H9 (cell line): ENCODE measurements at regions not wholly inside any gene's neighbourhood (a gene's known extent, or its start where the extent isn't known, plus 50 kb on each side); places are given as distances from the start of the nearest gene placed in this dataset.

ENCODE experiments used
- DNase-seq: peaks from one replicate; pipeline ENCODE4 v3.0.0-alpha.2; 2017
- H2AFZ ChIP-seq: one replicate; pipeline ENCODE4 v1.6.1; 2013; ENCODE audit warnings: mild to moderate bottlenecking, low read length, control low read depth, moderate library complexity
- H2AK5ac ChIP-seq: 2 replicates; pipeline ENCODE4 v1.6.1; 2013; ENCODE audit warnings: low read length, control low read depth, mixed read lengths; ENCODE audit not compliant: insufficient read length
- H2BK120ac ChIP-seq: one replicate; pipeline ENCODE4 v1.6.1; 2013; ENCODE audit warnings: low read depth, mild to moderate bottlenecking, low read length, control low read depth, inconsistent platforms; ENCODE audit not compliant: poor library complexity, severe bottlenecking
- H2BK12ac ChIP-seq: 2 replicates; pipeline ENCODE4 v1.6.1; 2013; ENCODE audit warnings: low read length, control low read depth, mixed read lengths, low read depth; ENCODE audit not compliant: insufficient read length
- H2BK15ac ChIP-seq: 2 replicates; pipeline ENCODE4 v1.6.1; 2013; ENCODE audit warnings: low read depth, low read length, control low read depth
- H2BK20ac ChIP-seq: one replicate; pipeline ENCODE4 v1.6.1; 2013; ENCODE audit warnings: low read depth, mild to moderate bottlenecking, low read length, control low read depth, inconsistent platforms; ENCODE audit not compliant: poor library complexity, severe bottlenecking
- H2BK5ac ChIP-seq: 2 replicates; pipeline ENCODE4 v1.6.1; 2013; ENCODE audit warnings: low read length, control low read depth, mixed read lengths; ENCODE audit not compliant: insufficient read length
- H3K14ac ChIP-seq: 2 replicates; pipeline ENCODE4 v1.6.1; 2013; ENCODE audit warnings: low read length, control low read depth; ENCODE audit not compliant: insufficient read depth
- H3K18ac ChIP-seq: 2 replicates; pipeline ENCODE4 v1.6.1; 2013; ENCODE audit warnings: low read depth, mild to moderate bottlenecking, mixed read lengths, low read length, control low read depth; ENCODE audit not compliant: insufficient read length
- H3K23ac ChIP-seq: 2 replicates; pipeline ENCODE4 v1.6.1; 2013; ENCODE audit warnings: low read length, control low read depth, mixed read lengths, low read depth; ENCODE audit not compliant: insufficient read length
- H3K23me2 ChIP-seq: 2 replicates; pipeline ENCODE4 v1.6.1; 2013; ENCODE audit warnings: low read depth, mild to moderate bottlenecking, mixed read lengths, low read length, control low read depth; ENCODE audit not compliant: insufficient read length, poor library complexity, severe bottlenecking
- H3K27ac ChIP-seq: 2 replicates; pipeline ENCODE4 v1.5.1; 2013; ENCODE audit warnings: low read length, control low read depth, mixed read lengths, low read depth; ENCODE audit not compliant: insufficient read length
- H3K27me3 ChIP-seq: 2 replicates; pipeline ENCODE4 v1.6.1; 2013; ENCODE audit warnings: low read length, control low read depth, inconsistent platforms; ENCODE audit not compliant: insufficient read depth
- H3K4ac ChIP-seq: 2 replicates; pipeline ENCODE4 v1.6.1; 2013; ENCODE audit warnings: low read depth, mild to moderate bottlenecking, control low read depth, inconsistent platforms, low read length, moderate library complexity
- H3K4me1 ChIP-seq: 2 replicates; pipeline ENCODE4 v1.6.1; 2013; ENCODE audit warnings: low read length, control low read depth, inconsistent platforms; ENCODE audit not compliant: insufficient read depth
- H3K4me2 ChIP-seq: 2 replicates; pipeline ENCODE4 v1.6.1; 2013; ENCODE audit warnings: low read length, control low read depth, mixed read lengths; ENCODE audit not compliant: insufficient read length, insufficient read depth
- H3K56ac ChIP-seq: 2 replicates; pipeline ENCODE4 v1.6.1; 2013; ENCODE audit warnings: low read depth, mild to moderate bottlenecking, mixed read lengths, low read length, control low read depth; ENCODE audit not compliant: insufficient read length
- H3K79me1 ChIP-seq: 2 replicates; pipeline ENCODE4 v1.6.1; 2013; ENCODE audit warnings: low read depth, mild to moderate bottlenecking, moderate library complexity, low read length, control low read depth, inconsistent platforms; ENCODE audit not compliant: insufficient read depth, poor library complexity, severe bottlenecking
- H3K79me2 ChIP-seq: 2 replicates; pipeline ENCODE4 v1.6.1; 2013; ENCODE audit warnings: low read length, control low read depth, inconsistent platforms; ENCODE audit not compliant: insufficient read depth
- H3K9ac ChIP-seq: 2 replicates; pipeline ENCODE4 v1.6.1; 2013; ENCODE audit warnings: low read length, control low read depth, mixed read lengths; ENCODE audit not compliant: insufficient read length; ENCODE audit errors: extremely low read depth
- H3K9me3 ChIP-seq: one replicate; pipeline ENCODE4 v1.6.1; 2013; ENCODE audit warnings: low read depth, low read length, inconsistent platforms; ENCODE audit not compliant: control insufficient read depth
- H3T11ph ChIP-seq: one replicate; pipeline ENCODE4 v1.6.1; 2013; ENCODE audit warnings: mild to moderate bottlenecking, low read length, control low read depth, inconsistent platforms
- H4K20me1 ChIP-seq: one replicate; pipeline ENCODE4 v1.6.1; 2013; ENCODE audit not compliant: control insufficient read depth, insufficient read length, insufficient read depth
- H4K5ac ChIP-seq: 2 replicates; pipeline ENCODE4 v1.6.1; 2013; ENCODE audit warnings: low read depth, mild to moderate bottlenecking, mixed read lengths, low read length, control low read depth; ENCODE audit not compliant: insufficient read length
- H4K8ac ChIP-seq: replicated peaks from 2 replicates; pipeline ENCODE4 v1.6.1; 2013; ENCODE audit warnings: low read length, control low read depth, mixed read lengths, low read depth; ENCODE audit not compliant: insufficient read length
- H4K91ac ChIP-seq: 2 replicates; pipeline ENCODE4 v1.6.1; 2013; ENCODE audit warnings: low read depth, mild to moderate bottlenecking, moderate library complexity, mixed read lengths, low read length, control low read depth; ENCODE audit not compliant: insufficient read length
- H3K27ac Mint-ChIP-seq, 3 experiments: 2 replicates in 2 of 3; 3 replicates in 1 of 3; pipeline ENCODE4 v1.8.0; 2020 to 2021; ENCODE audit warnings: mixed read lengths in 3 of 3, mild to moderate bottlenecking in 1 of 3, moderate library complexity in 1 of 3
- H3K27me3 Mint-ChIP-seq: 2 replicates; pipeline ENCODE4 v1.8.0; 2021; ENCODE audit warnings: low read depth, mild to moderate bottlenecking, moderate library complexity, mixed read lengths
- H3K36me3 Mint-ChIP-seq, 3 experiments: 2 replicates in 2 of 3; 3 replicates in 1 of 3; pipeline ENCODE4 v1.8.0; 2020 to 2021; ENCODE audit warnings: low read depth in 3 of 3, mixed read lengths in 3 of 3; ENCODE audit not compliant: insufficient read depth in 1 of 3
- H3K4me1 Mint-ChIP-seq, 2 experiments: 2 replicates each; pipeline ENCODE4 v1.8.0; 2020; ENCODE audit warnings: mixed read lengths in 2 of 2
- H3K4me3 Mint-ChIP-seq, 2 experiments: 2 replicates in 1 of 2; 3 replicates in 1 of 2; pipeline ENCODE4 v1.8.0; 2020 to 2021; ENCODE audit warnings: mild to moderate bottlenecking in 2 of 2, mixed read lengths in 2 of 2, moderate library complexity in 1 of 2
- H3K9me3 Mint-ChIP-seq, 2 experiments: 2 replicates in 1 of 2; 3 replicates in 1 of 2; pipeline ENCODE4 v1.8.0; 2020; ENCODE audit warnings: mild to moderate bottlenecking in 2 of 2, mixed read lengths in 2 of 2, moderate library complexity in 1 of 2
- WGBS: extraction: QIAGEN DNeasy Blood & Tissue Kit; methylation state at CpG from one replicate; pipeline ENCODE4 v1.1.7; 2013; ENCODE audit warnings: missing lambda C conversion rate, low lambda C conversion rate, mixed read lengths; ENCODE audit not compliant: insufficient read length; ENCODE audit errors: extremely low coverage; 5-methylcytosine and 5-hydroxymethylcytosine counted together
- TF ChIP-seq, protein P1 (sequence below): fragments of 200-600 bp; sonication (generic); conservative IDR thresholded peaks from 3 replicates; pipeline ENCODE4 v1.8.0; 2021; ENCODE audit warnings: antibody characterized with exemption, mild to moderate bottlenecking

DNA sequence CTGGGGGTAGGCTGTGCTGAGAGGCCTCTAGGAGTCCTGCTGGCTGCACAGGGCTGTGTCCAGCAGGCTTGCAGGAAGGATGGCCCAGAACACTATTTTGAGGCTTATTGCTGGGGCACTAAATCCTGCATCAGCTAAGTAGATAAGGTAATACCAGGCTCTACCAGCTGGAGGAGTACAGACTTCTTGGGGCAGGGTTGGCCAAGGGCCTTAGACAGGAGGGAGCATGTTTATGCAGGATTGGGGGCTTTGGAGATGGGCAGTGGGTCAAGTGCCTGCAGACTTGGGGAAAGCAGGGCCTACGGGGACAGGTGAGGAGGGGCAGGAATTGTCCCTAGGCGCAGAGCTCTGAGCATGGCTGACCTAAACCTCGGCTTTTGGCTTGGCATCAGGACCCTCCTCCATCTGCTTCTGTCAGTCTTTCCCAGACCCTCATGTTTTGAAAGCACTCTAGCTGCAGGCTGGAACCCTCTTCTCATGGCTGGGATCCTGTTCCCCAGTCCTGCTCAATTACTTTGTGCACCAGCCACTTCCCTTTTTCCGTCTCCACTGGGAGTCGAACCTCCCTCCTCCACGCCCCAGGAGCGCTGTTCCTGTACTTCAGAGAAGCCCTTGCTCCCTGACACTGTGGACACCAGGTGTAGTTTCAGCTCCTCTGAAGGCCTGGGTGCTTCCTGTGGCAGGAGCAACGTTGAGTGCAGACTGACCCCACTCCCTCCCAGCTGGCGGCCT lies 61.0 kb upstream of the SPTLC1 start:
- Mint-ChIP-seq H3K27ac (no peak overlapping the region), H3K4me3 (no peak overlapping the region), H3K36me3 (no peaks in the 10 kb centered on the region; a peak in 1 of 7 replicates), H3K9me3 (peaks cover 7% of the 10 kb centered on the region in 2 experiments; a peak in 4 of 5 replicates), H3K4me1 (peaks cover 0 to 4% of the 10 kb centered on the region in 2 experiments; a peak in 3 of 4 replicates), H3K27me3 (peaks cover 20% of the 10 kb centered on the region)
- Histone ChIP-seq H4K5ac (no peak overlapping the region), H2BK20ac (no peak overlapping the region), H2AK5ac (no peak overlapping the region), H3K23me2 (no peaks in the 10 kb centered on the region), H3K9ac (no peak overlapping the region), H2BK120ac (no peak overlapping the region), H3K23ac (no peak overlapping the region), H3K79me1 (no peaks in the 10 kb centered on the region), H4K91ac (no peak overlapping the region), H3K4me1 (no peaks in the 10 kb centered on the region), H3T11ph (no peak overlapping the region), H4K20me1 (no peaks in the 10 kb centered on the region), H2AFZ (no peak overlapping the region), H3K4ac (no peak overlapping the region), H4K8ac (no peak overlapping the region), H2BK5ac (no peak overlapping the region), H3K9me3 (no peaks in the 10 kb centered on the region), H3K27me3 (no peaks in the 10 kb centered on the region), H3K56ac (no peak overlapping the region), H3K4me2 (no peak overlapping the region), H2BK15ac (no peak overlapping the region), H3K14ac (no peak overlapping the region), H3K27ac (no peak overlapping the region), H3K79me2 (no peaks in the 10 kb centered on the region), H2BK12ac (no peak overlapping the region), H3K18ac (no peak overlapping the region)
- WGBS, result no CpG with 5 or more reads among the region's 9 CpGs
- TF ChIP-seq, protein P1, sequence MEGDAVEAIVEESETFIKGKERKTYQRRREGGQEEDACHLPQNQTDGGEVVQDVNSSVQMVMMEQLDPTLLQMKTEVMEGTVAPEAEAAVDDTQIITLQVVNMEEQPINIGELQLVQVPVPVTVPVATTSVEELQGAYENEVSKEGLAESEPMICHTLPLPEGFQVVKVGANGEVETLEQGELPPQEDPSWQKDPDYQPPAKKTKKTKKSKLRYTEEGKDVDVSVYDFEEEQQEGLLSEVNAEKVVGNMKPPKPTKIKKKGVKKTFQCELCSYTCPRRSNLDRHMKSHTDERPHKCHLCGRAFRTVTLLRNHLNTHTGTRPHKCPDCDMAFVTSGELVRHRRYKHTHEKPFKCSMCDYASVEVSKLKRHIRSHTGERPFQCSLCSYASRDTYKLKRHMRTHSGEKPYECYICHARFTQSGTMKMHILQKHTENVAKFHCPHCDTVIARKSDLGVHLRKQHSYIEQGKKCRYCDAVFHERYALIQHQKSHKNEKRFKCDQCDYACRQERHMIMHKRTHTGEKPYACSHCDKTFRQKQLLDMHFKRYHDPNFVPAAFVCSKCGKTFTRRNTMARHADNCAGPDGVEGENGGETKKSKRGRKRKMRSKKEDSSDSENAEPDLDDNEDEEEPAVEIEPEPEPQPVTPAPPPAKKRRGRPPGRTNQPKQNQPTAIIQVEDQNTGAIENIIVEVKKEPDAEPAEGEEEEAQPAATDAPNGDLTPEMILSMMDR, result peak; percentile 55
- DNase-seq, result no peak
